ENCODE measurements at regions not wholly inside any gene's neighbourhood (a gene's known extent, or its start where the extent isn't known, plus 50 kb on each side); places are given as distances from the start of the nearest gene placed in this dataset.

- no peaks in the 10 kb centered on the region for H3K27me3 Mint-ChIP-seq (ENCODE audit: unreplicated experiment)
- H3K27ac Mint-ChIP-seq (ENCODE audit: unreplicated experiment): no peak overlapping the region
- no peaks in the 10 kb centered on the region for H3K36me3 Mint-ChIP-seq (ENCODE audit: unreplicated experiment)
- TF ChIP-seq CTCF (IDR thresholded peaks at IDR 0.05): no peak
- no peak overlapping the region for H3K4me3 Mint-ChIP-seq (ENCODE audit: unreplicated experiment)
- H3K4me1 Mint-ChIP-seq (ENCODE audit: unreplicated experiment): no peaks in the 10 kb centered on the region
- no peak for DNase-seq (ENCODE audit: extremely low spot score, unreplicated experiment)
- H3K9me3 Mint-ChIP-seq (ENCODE audit: unreplicated experiment): no peaks in the 10 kb centered on the region
Measured at GRCh38 chr4:136281307-136281706, 1251.0 kb downstream of the PCDH18 start.

- Mint-ChIP-seq H3K36me3 (ENCODE audit: unreplicated experiment) (no peaks in the 10 kb centered on the region), H3K27me3 (ENCODE audit: unreplicated experiment) (no peaks in the 10 kb centered on the region), H3K4me3 (ENCODE audit: unreplicated experiment) (no peak overlapping the region), H3K4me1 (ENCODE audit: unreplicated experiment) (no peaks in the 10 kb centered on the region), H3K27ac (ENCODE audit: unreplicated experiment) (no peak overlapping the region), H3K9me3 (ENCODE audit: unreplicated experiment) (no peaks in the 10 kb centered on the region)
- TF ChIP-seq CTCF (IDR thresholded peaks at IDR 0.05): no peak
- DNase-seq (ENCODE audit: extremely low spot score, unreplicated experiment): no peak
Measured at GRCh38 chr4:136277741-136278140, 1254.6 kb downstream of the PCDH18 start.

- no peaks in the 10 kb centered on the region for H3K27me3 Mint-ChIP-seq (ENCODE audit: unreplicated experiment)
- H3K9me3 Mint-ChIP-seq (ENCODE audit: unreplicated experiment): no peaks in the 10 kb centered on the region
- no peak for DNase-seq (ENCODE audit: extremely low spot score, unreplicated experiment)
- H3K4me3 Mint-ChIP-seq (ENCODE audit: unreplicated experiment): no peak overlapping the region
- H3K4me1 Mint-ChIP-seq (ENCODE audit: unreplicated experiment): peaks cover 3% of the 10 kb centered on the region
- TF ChIP-seq CTCF (IDR thresholded peaks at IDR 0.05): no peak
- no peak overlapping the region for H3K27ac Mint-ChIP-seq (ENCODE audit: unreplicated experiment)
- H3K36me3 Mint-ChIP-seq (ENCODE audit: unreplicated experiment): no peaks in the 10 kb centered on the region
Measured at GRCh38 chr4:136246876-136247275, 1285.4 kb downstream of the PCDH18 start.

DNA sequence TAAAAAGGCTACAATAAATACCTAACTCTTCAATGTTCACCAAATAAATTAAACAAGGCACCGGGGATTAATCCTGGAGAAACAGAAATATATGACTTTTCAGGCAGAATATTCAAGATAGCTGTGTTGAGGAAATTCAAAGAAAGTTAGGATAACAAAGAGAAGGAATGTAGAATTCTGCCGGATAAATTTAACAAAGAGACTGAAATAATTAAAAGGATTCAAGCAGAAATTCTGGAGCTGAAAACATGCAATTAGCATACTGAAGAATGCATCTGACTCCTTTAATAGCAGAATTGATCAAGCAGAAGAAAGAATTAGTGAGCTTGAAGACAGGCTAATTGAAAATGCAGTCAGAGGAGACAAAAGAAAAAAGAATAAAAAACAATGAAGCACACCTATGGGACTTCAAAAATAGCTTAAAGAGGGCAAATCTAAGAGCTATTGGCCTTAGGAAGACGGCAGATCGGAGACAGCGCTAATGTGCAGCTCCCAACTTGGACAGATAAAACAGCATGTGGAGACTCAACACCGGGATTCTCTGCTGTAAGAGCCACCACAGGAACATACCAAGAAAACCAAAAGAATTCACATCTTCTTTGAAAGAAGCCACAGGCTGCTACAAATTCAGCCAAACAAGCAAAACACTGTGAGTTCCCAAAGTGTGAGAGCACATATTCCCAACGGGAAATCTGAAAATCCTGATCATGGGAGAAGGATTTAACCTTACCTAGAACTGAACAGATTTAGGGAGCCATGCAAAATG lies 1290.9 kb downstream of the PCDH18 start:
- Mint-ChIP-seq H3K4me1 (ENCODE audit: unreplicated experiment) (peaks cover 9% of the 10 kb centered on the region), H3K4me3 (ENCODE audit: unreplicated experiment) (no peak overlapping the region), H3K27ac (ENCODE audit: unreplicated experiment) (no peak overlapping the region), H3K9me3 (ENCODE audit: unreplicated experiment) (peaks cover 6% of the 10 kb centered on the region), H3K27me3 (ENCODE audit: unreplicated experiment) (no peaks in the 10 kb centered on the region), H3K36me3 (ENCODE audit: unreplicated experiment) (no peaks in the 10 kb centered on the region)
- DNase-seq (ENCODE audit: extremely low spot score, unreplicated experiment): no peak
- no peak for TF ChIP-seq CTCF (IDR thresholded peaks at IDR 0.05)

DNA sequence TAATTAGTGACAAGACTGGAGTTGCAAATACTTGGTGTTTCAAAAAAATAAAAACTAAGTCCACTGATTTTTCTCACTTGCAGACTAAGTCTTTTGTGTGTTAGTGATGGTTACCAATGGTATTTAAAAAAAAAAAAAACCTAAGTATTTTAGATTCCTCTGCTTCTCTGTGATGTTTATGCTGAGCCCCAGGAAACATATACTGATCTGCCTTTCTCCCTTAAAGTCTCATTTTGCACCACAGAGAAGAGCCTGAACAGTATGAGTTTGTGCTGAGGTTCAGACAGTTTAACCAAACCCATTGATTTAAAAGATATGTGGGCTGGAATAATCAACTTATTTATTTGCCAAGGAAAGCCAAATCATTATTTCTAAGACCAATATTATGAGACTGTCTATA lies 1305.0 kb downstream of the PCDH18 start:
- Mint-ChIP-seq H3K27ac (ENCODE audit: unreplicated experiment) (no peak overlapping the region), H3K9me3 (ENCODE audit: unreplicated experiment) (no peaks in the 10 kb centered on the region), H3K27me3 (ENCODE audit: unreplicated experiment) (no peaks in the 10 kb centered on the region), H3K4me1 (ENCODE audit: unreplicated experiment) (no peaks in the 10 kb centered on the region), H3K36me3 (ENCODE audit: unreplicated experiment) (no peaks in the 10 kb centered on the region), H3K4me3 (ENCODE audit: unreplicated experiment) (no peak overlapping the region)
- DNase-seq (ENCODE audit: extremely low spot score, unreplicated experiment): no peak
- no peak for TF ChIP-seq CTCF (IDR thresholded peaks at IDR 0.05)
